HG02981 (cell line): ENCODE measurements at regions not wholly inside any gene's neighbourhood (a gene's known extent, or its start where the extent isn't known, plus 50 kb on each side); places are given as distances from the start of the nearest gene placed in this dataset.
"Not testable (repeated sequence)": the region's sequence is repeated elsewhere in the genome, so short reads cannot be mapped to it uniquely, and the experiment has no call there.

Experiments used
- ATAC-seq: cut with Tn5 transposase; IDR thresholded peaks from one replicate; pipeline ENCODE4 v1.9.1; 2021; ENCODE audit warnings: mild to moderate bottlenecking, moderate library complexity; ENCODE audit not compliant: unreplicated experiment

DNA sequence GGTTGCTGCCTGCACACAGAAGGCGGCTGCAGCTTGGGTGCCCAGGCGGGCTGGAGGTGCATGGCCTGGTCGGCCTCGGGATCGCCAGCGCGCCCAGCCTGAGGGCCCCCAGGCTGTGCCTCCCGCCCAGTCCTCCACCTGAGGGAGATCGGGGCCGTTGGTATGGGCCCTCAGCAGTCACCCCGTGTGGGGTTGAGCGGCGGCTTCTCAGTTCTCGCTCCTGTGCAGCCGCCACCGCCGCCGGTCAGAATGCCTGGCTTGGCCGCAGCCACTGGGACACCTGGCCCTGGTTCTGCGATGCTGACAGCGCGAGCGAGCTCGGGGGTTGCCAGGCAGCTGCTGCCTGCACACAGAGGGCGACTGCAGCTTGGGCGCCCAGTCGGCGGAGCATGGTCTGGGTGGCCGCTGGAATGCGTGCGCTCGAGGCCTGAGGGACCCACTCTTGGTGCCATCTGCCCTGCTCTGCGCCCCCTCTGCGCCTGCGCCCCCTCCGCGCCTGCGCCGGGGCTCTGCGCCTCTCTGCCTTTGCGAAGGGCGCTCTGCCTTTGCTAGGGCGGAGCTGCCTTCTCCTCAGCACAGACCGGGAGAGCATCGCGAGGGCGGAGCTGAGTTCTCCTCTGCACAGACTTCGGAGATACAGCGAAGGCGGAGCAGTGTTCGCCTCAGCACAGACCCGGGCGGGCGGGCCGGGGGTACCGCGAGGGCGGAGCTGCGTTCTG is 84.6 kb upstream of the ZNG1F start:
- ATAC-seq = peak; percentile 100

DNA sequence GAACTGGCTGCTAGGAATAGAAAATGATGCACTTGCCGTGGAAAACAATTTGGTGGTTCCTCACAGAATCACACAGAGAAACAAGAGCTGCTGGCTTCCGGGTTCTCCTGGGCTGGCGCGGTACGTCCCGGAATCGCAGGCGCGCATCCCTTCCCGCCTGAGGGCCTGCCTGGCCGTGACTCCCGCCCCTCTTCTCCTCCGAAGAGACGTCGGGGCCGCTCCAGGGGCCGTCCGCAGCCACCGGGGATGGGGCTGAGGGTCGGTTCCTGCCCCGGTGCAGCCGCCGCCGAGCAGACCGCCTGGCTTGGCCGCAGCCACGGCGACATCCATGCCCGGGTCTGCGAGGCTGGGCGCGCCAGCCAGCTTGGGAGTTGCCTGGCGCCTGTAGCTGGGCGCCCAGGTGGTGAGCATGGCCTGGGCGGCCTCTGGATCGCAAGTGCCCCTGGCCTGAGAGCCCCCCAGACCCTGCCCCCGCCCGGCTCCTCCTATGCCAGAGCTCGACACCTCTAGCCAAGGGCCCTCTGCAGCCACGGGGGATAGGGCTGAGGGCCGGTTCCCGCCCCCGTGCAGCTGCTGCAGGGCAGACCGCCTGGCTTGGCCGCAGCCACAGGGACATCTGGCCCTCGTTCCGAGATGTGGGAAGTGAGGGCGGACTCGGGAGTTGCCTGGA is 83.9 kb upstream of the ZNG1F start:
- ATAC-seq = not testable (repeated sequence)

- ATAC-seq = not testable (repeated sequence)
Observed at GRCh38 chr9:41270992-41271391, 81.9 kb upstream of the ZNG1F start.

GRCh38 chr9:41269471-41269870 is 80.4 kb upstream of the ZNG1F start:
- not testable (repeated sequence) for ATAC-seq

DNA sequence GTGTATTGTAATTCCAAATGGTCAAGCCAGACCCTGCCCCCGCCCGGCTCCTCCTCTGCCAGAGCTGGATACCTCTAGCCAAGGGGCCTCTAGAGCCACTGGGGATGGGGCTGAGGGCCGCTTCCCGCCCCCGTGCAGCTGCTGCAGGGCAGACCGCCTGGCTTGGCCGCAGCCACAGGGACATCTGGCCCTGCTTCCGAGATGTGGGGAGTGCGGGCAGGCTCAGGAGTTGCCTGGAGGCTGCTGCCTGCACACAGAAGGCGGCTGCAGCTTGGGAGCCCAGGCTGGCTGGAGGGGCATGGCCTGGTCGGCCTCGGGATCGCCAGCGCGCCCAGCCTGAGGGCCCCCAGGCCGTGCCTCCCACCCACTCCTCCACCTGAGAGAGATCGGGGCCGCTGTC is 79.9 kb upstream of the ZNG1F start:
- ATAC-seq = not testable (repeated sequence)

GRCh38 chr9:41266602-41267001 is 77.5 kb upstream of the ZNG1F start:
- not testable (repeated sequence) for ATAC-seq

DNA sequence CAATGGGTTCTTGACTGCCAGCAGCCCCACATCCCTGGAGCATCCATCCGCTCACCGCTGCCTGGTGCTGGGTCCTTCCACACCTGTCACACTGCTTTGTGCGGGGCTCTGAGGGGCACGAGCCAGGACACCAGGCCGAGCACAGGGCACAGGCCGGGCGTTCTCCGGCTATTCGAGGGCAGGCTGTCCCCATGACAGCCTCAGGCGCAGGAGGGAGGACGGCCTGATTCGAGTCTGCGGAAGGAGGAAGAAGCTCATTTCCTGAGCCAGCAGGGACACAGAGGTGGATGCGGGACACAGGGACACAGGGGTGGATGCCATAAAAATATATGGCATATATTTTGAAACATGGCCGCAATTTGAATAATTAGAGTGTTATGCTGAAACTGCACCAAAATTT is 76.9 kb upstream of the ZNG1F start:
- ATAC-seq = not testable (repeated sequence)

- ATAC-seq = not testable (repeated sequence)
Observed at GRCh38 chr9:41251973-41252372, 62.9 kb upstream of the ZNG1F start.

DNA sequence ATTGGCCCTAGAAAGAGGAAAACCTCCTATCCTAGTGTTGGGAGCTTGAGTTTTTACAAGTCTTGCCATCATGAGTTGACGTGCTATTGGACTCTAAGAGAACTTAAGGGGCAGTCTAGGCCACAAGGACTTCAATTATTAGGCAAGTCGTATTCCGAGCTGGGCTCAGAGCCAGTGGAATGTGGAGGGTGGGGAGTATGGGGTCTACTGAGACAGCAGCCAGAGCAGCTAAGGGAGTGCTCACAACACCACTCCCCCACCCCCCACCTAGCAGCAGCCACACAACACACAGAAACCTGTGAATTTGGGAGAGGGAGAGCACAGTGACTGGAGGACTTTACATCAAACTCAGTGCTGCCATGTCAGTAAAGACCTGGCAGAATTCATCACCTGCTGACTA is 62.0 kb upstream of the ZNG1F start:
- not testable (repeated sequence) for ATAC-seq

DNA sequence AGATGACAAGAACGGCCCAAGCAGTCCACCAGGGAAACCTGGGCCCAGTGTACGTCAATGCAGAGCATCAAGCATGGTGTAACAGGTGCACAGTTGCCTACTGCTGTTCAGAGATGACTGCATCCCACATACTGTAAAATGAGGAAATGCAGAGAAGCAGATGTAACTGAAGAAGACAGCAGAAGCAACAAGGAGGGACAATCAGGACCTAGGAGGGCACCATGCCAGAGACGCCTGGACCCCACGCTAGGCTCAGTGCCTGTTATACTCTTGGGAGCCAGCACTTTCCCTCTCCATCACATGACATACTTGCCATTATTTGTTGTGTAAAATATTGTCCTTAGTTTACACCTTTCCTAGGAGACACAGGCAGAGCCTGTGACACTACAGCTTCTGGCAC is 57.6 kb upstream of the ZNG1F start:
- ATAC-seq = not testable (repeated sequence)
